Hematopoietic multipotent progenitor cell treated with erythropoietin and hydrocortisone succinate and interleukin-3 and kit ligand, for 6 days (in vitro differentiated cells): ENCODE measurements at regions not wholly inside any gene's neighbourhood (a gene's known extent, or its start where the extent isn't known, plus 50 kb on each side); places are given as distances from the start of the nearest gene placed in this dataset.

ENCODE experiments used
- DNase-seq: peaks from one replicate; pipeline ENCODE4 v3.0.0-alpha.2; 2015

- DNase-seq = no peak
Observed at GRCh38 chr12:45590646-45591045, 138.9 kb upstream of the ARID2 start.

DNA sequence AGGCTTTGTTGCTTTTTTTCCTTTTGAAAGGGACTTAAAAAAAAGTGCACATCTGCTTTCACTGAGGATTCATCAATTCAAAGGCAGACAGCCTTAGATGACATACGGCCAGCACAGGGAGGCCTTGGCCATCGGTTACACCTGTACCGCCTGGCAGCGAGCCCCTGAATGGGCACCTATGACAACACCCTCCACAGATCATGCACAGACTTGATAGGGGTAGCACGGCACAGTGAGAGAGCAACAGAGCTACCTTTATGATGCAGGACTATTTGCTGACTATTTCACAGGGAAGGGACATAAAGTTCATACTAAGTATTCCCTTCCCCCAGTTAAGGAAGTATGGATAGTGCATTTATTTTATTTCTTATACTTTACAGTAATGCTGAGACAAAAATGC, 137.9 kb upstream of the ARID2 start:
- DNase-seq = no peak

- no peak for DNase-seq
Observed at GRCh38 chr12:45596366-45596765, 133.1 kb upstream of the ARID2 start.

DNA sequence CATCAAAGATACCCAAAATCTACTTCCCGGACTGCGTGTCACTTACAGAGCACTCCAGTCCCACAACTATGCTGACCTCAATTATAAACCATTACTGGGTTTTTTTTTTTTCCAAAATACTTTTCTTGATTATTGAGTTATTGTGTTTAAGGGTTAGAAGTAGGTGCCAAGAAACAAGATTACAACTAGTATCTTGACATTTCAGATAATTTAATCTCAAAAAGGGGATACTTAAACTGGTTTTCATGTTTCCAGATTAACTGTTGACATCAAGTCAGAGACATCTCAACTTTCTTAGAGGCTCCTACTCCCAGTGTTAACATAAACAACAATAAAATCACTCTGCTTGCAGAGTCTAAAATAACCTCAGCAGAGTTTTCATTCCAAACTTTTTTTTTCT, 131.2 kb upstream of the ARID2 start:
- DNase-seq = no peak

DNA sequence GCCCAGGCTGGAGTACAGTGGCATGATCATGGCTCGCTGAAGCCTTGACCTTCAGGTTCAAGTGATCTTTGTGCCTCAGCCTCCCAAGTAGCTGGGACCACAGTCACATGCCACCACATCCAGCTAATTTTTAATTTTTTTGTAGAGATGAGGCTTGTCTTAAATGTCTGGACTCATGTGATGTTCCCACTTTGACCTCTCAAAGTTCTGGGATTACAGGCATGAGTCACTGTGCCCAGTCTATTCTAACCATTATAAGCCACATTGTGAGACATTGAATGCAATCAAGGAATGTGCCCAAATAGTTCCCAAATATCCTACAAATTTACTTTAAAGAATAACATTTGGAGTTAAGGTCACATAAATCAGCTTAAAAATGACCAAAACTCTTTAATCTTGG, 130.7 kb upstream of the ARID2 start:
- no peak for DNase-seq

GRCh38 chr12:45599196-45599595, 130.3 kb upstream of the ARID2 start:
- no peak for DNase-seq

GRCh38 chr12:45601390-45601789, 128.1 kb upstream of the ARID2 start:
- no peak for DNase-seq

DNA sequence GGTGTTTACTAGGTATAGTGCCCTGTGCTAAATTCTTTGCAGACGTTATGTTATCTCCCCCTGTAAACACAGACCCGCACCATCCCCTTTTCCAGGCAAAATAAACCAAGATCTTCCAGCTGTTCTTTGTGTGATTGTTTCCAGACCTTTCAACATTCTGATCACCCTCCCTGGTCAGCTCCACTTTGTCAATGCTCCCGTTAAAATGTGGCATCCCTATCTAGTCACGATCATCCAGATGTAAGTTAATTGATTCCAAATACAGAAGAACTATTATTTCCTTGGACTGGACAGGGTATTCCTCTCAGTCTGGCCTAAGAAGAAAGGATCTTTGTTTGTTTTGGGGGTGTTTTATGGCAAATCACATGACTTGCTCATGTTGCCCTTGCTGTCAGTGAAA, 127.6 kb upstream of the ARID2 start:
- no peak for DNase-seq

- DNase-seq = no peak
Observed at GRCh38 chr12:45605624-45606023, 123.9 kb upstream of the ARID2 start.

DNA sequence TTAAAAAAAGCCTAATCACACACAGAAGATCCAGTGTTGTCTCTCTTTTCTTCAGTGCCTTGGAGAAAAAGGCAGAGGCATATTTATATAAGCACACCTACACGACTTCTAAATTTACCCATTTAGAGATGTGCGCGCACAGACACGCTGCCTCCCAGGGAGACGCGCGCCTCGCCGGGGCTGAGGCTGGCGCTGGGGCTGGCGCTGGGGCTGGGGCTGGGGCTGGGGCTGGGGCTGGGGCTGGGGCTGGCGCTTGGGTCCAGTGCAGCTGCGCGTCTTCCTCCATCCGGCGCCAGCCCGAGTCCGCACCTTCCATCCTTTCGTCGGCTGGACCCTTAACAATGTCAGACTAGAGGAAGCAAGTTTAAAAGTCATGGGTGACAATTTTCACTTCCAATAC, 118.4 kb upstream of the ARID2 start:
- no peak for DNase-seq

- DNase-seq = no peak
Observed at GRCh38 chr12:45611495-45611894, 118.0 kb upstream of the ARID2 start.

GRCh38 chr12:45612044-45612794, 117.3 kb upstream of the ARID2 start:
- no peak for DNase-seq

- no peak for DNase-seq
Observed at GRCh38 chr12:45613296-45613695, 116.2 kb upstream of the ARID2 start.

GRCh38 chr12:45613855-45614254, 115.7 kb upstream of the ARID2 start:
- no peak for DNase-seq

DNA sequence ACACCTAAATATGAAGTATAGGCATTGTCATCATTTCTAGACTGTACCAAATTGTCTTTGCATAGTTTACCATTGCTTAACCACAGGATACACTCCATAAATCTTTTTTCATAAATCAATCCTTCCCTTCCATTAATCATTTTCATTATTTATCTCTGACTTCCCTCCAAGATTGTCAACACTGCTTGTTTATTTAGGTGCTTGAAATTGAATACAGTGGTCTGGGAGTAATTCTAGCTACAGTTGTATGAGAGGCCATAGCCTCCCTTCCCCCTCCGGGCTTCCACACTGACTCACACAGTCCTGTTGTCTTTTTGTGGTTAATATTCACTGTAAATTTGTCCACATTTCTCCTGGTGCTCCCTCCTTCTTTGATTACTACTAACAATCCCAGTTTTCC, 114.2 kb upstream of the ARID2 start:
- no peak for DNase-seq

GRCh38 chr12:45619736-45620135, 109.8 kb upstream of the ARID2 start:
- DNase-seq = no peak

GRCh38 chr12:45621703-45622102, 107.8 kb upstream of the ARID2 start:
- no peak for DNase-seq

GRCh38 chr12:45622210-45622937, 107.1 kb upstream of the ARID2 start:
- peak; percentile 58 for DNase-seq

DNA sequence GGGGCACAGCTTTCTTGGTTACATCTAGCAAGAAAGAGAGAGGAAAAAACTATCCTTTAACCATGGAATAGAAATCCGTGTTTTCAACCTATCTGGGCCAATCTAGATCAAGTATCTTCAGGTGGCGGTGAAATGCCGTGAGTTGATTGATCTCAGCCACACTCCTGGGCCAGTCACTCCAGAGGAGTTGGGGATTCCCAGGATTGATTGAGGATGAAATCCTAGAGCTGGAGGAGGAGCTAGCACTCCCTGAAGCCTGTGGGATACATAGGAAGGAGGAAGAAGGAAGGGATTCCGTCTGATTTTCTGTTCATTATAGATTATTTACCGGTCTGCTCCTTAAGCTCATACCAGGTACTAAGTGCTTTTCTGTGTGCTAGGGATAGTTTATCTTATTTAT, 106.3 kb upstream of the ARID2 start:
- DNase-seq = no peak

DNA sequence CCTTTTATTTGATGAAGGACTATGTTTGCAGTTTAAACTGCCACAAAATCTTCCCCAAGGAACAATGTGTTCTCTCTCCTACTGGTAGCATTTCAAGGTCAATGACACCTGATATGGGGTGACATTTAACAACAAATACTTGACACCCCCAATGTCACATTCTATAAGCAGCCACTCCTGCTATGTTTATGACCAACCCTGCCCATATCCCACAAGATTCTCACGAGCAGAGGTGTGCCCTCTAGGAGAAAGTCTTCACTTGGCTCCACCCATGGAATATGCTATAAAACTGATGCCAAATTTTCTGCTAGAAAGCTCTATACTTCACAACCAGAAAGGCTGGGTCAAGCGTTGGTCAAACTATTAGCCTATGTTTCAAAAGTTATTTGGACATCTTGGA, 105.6 kb upstream of the ARID2 start:
- no peak for DNase-seq

- DNase-seq = no peak
Observed at GRCh38 chr12:45626965-45627364, 102.5 kb upstream of the ARID2 start.

GRCh38 chr12:45627407-45628069, 102.0 kb upstream of the ARID2 start:
- no peak for DNase-seq

GRCh38 chr12:45629292-45629691, 100.2 kb upstream of the ARID2 start:
- no peak for DNase-seq

- no peak for DNase-seq
Observed at GRCh38 chr12:45633733-45634132, 95.8 kb upstream of the ARID2 start.
